Kidney (tissue), 13 donors: ENCODE measurements at regions not wholly inside any gene's neighbourhood (a gene's known extent, or its start where the extent isn't known, plus 50 kb on each side); places are given as distances from the start of the nearest gene placed in this dataset.

Experiments
- DNase-seq, 5 donors: peaks; one replicate each; pipeline ENCODE4 v3.0.0-alpha.2; 2013 to 2020
- FAIRE-seq: peaks from 2 replicates; lab custom pipeline; 2012; peaks lifted over from hg19 to GRCh38; lab: Jason Lieb, UNC
- H3K27ac ChIP-seq, 2 donors: one replicate each; pipeline ENCODE4 v1.7.0; 2013; ENCODE audit warnings: low read depth in 2 of 2, low read length in 2 of 2, inconsistent platforms in 1 of 2
- H3K27me3 ChIP-seq: one replicate; pipeline ENCODE4 v1.7.1; 2013; ENCODE audit warnings: low read length, inconsistent platforms; ENCODE audit not compliant: control insufficient read depth, insufficient read depth
- H3K36me3 ChIP-seq, 3 donors: one replicate each; pipeline versions ENCODE4 v1.7.0 to v1.7.1; 2013; ENCODE audit warnings: low read length in 3 of 3, control low read depth in 1 of 3, inconsistent platforms in 1 of 3; ENCODE audit not compliant: insufficient read depth in 3 of 3, control insufficient read depth in 2 of 3
- H3K4me1 ChIP-seq, 3 donors: one replicate each; pipeline versions ENCODE4 v1.7.0 to v1.7.1; 2013; ENCODE audit warnings: low read length in 3 of 3, inconsistent platforms in 1 of 3, low read depth in 1 of 3; ENCODE audit not compliant: control insufficient read depth in 2 of 3, insufficient read depth in 2 of 3
- H3K4me3 ChIP-seq, 3 donors: one replicate each; pipeline versions ENCODE4 v1.7.0 to v1.8.1; 2013; ENCODE audit warnings: low read length in 3 of 3, control low read depth in 1 of 3, inconsistent platforms in 1 of 3
- H3K9ac ChIP-seq, 3 donors: one replicate each; pipeline versions ENCODE4 v1.7.0 to v1.7.1; 2013; ENCODE audit warnings: low read length in 3 of 3, control low read depth in 1 of 3, inconsistent platforms in 1 of 3
- H3K9me3 ChIP-seq, 3 donors: one replicate each; pipeline versions ENCODE4 v1.7.0 to v1.7.1; 2013; ENCODE audit warnings: low read length in 3 of 3, control low read depth in 1 of 3, inconsistent platforms in 1 of 3; ENCODE audit not compliant: control insufficient read depth in 2 of 3, insufficient read depth in 1 of 3
- intact Hi-C: fragments of 100-400 bp; cut with DNase I; formaldehyde crosslinking; loops from one replicate; pipeline ENCODE4 v1.11.1; 2022
- TF ChIP-seq, protein P1 (sequence below): IDR thresholded peaks from 3 replicates; pipeline ENCODE4 v1.5.1; 2012; ENCODE audit warnings: mild to moderate bottlenecking, moderate library complexity, borderline replicate concordance; ENCODE audit not compliant: insufficient read depth; ENCODE audit errors: extremely low read depth
- donor health status: control.
- donor health status: control.
- donor health status: control.
- donor health status: control.
- donor health status: control.
- donor health status: DM: yes; HTN: yes; CAD: no.
- donor health status: Normal renal cell carcinoma (clear cell type).

DNA sequence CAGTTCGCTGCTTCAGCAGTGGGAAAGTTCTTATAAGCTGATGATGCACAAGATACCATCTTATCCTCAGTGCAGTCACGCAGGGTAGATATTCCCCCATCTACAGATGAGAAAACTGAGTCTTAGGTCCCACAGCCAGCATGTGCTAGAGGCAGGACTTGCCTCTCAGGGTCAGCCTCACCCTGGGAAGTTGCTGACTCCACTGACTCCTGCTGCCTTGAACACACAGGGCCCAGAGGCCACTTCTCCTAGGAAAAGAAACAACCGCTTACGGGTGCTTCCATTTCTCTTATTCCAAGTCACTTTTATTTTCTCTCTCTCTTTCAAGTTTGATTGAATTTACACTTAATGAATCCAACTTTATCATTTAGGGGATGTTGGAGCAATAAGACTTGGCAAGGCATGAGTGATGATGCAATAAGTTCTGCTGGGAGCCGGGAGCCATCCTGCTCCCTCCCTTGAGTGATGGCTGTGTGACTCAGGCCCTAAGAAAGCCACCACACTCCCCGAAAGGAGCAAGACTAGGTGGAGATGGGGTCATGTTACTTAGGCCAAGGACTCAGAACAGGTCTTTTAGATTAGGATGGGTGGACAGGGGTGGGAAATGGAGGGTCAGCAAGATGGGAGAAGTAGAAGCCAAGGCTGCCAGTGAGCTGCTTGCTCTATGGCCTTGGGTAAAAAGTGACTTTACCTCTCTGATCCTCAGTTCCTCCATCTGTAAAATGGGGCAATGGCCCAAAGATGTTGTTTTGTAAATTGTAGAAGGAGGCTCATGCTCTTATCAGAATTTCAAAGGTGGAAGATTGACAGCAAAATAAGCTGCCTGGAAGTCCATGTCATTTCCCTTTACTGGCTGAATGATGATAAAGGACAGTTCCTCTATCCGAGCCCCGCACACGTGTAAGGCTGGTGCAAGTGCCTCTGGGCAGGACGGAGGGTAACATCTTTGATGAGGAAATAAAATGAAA, 67.4 kb upstream of the ZNF618 start:
- FAIRE-seq = no peak
- Histone ChIP-seq H3K9ac (no peak overlapping the region), H3K4me1 (peaks cover 0 to 4% (median 3%) of the 10 kb centered on the region in 3 donors), H3K36me3 (no peaks in the 10 kb centered on the region), H3K27me3 (no peaks in the 10 kb centered on the region), H3K27ac (no peak overlapping the region), H3K9me3 (no peaks in the 10 kb centered on the region), H3K4me3 (no peak overlapping the region)
- TF ChIP-seq, protein P1, sequence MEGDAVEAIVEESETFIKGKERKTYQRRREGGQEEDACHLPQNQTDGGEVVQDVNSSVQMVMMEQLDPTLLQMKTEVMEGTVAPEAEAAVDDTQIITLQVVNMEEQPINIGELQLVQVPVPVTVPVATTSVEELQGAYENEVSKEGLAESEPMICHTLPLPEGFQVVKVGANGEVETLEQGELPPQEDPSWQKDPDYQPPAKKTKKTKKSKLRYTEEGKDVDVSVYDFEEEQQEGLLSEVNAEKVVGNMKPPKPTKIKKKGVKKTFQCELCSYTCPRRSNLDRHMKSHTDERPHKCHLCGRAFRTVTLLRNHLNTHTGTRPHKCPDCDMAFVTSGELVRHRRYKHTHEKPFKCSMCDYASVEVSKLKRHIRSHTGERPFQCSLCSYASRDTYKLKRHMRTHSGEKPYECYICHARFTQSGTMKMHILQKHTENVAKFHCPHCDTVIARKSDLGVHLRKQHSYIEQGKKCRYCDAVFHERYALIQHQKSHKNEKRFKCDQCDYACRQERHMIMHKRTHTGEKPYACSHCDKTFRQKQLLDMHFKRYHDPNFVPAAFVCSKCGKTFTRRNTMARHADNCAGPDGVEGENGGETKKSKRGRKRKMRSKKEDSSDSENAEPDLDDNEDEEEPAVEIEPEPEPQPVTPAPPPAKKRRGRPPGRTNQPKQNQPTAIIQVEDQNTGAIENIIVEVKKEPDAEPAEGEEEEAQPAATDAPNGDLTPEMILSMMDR = no peak
- peak in 2 of 5 donors; percentile 18 to 72 for DNase-seq
- intact Hi-C loops = loop anchor here (5.0 kb wide), 1 partner anchor 184 kb away; no protein-coding TSS in a partner anchor

DNA sequence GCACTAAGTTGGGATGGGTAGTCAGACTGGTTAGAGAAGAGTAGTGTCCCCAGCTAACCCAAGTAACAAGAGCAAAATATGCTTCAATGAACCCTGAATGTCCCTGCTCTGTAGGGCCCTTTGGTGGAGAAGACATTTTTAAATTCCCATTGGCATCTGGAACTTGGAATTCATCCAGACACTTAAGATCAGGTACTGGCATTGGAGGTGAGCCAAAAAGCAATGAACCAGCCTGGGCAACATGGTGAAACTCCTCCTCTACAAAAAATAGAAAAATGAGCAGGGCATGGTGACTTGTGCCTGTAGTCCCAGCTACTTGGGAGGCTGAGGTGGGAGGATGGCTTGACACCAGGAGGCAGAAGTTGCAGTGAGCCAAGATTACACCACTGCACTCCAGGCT, 58.9 kb upstream of the ZNF618 start:
- H3K9me3 ChIP-seq = no peaks in the 10 kb centered on the region
- no peak overlapping the region for H3K4me3 ChIP-seq
- H3K27ac ChIP-seq = no peak overlapping the region
- intact Hi-C loops = no loop called here
- H3K4me1 ChIP-seq = no peaks in the 10 kb centered on the region
- FAIRE-seq (no peak), DNase-seq (peak in 1 of 5 donors; percentile 12)
- H3K36me3 ChIP-seq = no peaks in the 10 kb centered on the region
- H3K27me3 ChIP-seq = no peaks in the 10 kb centered on the region
- TF ChIP-seq, protein P1 = no peak
- no peak overlapping the region for H3K9ac ChIP-seq

DNA sequence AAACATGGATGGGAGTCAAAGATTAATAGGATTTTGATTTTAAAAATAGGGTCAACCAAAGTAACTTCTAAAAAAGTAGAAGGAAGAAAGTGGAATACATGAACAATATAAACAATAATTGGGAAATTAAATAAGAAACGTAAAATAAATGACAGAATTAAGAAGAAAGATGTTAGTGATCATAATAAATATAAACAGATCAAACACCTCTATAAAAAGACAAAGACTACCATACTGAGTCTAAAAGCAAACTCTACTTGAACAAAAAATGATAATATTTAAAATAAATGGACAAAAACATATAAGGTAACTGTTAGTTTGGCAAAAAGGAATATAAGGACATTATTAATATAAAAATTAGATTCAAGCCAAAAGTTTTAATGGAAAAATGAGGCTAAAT, 57.7 kb upstream of the ZNF618 start:
- no peaks in the 10 kb centered on the region for H3K27me3 ChIP-seq
- TF ChIP-seq, protein P1 = no peak
- no peak overlapping the region for H3K9ac ChIP-seq
- no peaks in the 10 kb centered on the region for H3K9me3 ChIP-seq
- DNase-seq (no peak), FAIRE-seq (peak; percentile 78)
- no peak overlapping the region for H3K4me3 ChIP-seq
- no peaks in the 10 kb centered on the region for H3K36me3 ChIP-seq
- no peak overlapping the region for H3K27ac ChIP-seq
- no peaks in the 10 kb centered on the region for H3K4me1 ChIP-seq
- intact Hi-C loops = no loop called here
